GM18505 (cell line): ENCODE measurements at regions not wholly inside any gene's neighbourhood (a gene's known extent, or its start where the extent isn't known, plus 50 kb on each side); places are given as distances from the start of the nearest gene placed in this dataset.
"Not testable (repeated sequence)": the region's sequence is repeated elsewhere in the genome, so short reads cannot be mapped to it uniquely, and the experiment has no call there.

ENCODE experiments used
- ATAC-seq: cut with Tn5 transposase; IDR thresholded peaks from one replicate; pipeline ENCODE4 v1.9.1; 2021; ENCODE audit not compliant: unreplicated experiment
- POLR2A ChIP-seq: IDR thresholded peaks from 4 replicates; pipeline ENCODE4 v1.6.1; 2011; ENCODE audit warnings: borderline replicate concordance; ENCODE audit not compliant: insufficient read depth, insufficient read length; ENCODE audit errors: extremely low read depth

DNA sequence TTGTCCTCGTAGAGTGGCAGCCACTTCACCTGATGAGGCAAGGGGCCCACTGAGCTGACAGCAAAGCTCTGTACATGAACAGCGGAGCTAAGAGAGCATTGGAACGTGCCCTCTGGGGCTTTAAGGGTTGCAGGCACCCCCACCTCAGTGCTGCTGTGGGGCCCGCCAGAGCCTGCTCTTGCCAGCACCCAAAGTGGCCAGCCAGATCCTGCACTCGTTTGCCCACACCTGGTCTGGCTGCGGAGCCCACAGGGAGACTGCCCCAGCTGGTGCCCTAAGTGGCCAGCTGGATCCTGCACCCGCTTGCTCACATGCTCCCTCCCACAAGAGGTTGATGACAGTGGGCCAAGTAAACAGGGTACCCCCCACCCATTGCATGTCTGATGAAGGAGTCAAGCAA, 783.4 kb upstream of the MIR17HG start:
- ATAC-seq, result no peak
- TF ChIP-seq POLR2A, result no peak

DNA sequence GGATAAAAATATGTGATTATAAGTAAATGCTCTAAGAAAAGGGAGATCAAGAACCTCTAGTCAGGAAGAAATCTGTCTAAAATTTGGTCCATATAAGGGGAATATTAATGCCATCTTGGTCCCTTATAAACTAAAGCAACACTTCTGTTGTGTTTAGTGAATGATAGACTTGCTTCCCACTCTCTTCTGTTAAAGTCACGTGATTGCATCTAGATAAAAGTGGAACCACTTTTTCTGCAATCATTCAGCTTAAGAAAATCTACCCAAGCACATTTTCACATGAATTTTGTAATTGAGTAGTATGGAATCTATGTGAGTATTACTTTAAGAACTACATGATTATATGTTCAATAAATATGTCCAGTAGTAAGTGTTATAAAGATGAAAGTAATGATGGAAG, 782.9 kb upstream of the MIR17HG start:
- no peak for TF ChIP-seq POLR2A
- no peak for ATAC-seq

DNA sequence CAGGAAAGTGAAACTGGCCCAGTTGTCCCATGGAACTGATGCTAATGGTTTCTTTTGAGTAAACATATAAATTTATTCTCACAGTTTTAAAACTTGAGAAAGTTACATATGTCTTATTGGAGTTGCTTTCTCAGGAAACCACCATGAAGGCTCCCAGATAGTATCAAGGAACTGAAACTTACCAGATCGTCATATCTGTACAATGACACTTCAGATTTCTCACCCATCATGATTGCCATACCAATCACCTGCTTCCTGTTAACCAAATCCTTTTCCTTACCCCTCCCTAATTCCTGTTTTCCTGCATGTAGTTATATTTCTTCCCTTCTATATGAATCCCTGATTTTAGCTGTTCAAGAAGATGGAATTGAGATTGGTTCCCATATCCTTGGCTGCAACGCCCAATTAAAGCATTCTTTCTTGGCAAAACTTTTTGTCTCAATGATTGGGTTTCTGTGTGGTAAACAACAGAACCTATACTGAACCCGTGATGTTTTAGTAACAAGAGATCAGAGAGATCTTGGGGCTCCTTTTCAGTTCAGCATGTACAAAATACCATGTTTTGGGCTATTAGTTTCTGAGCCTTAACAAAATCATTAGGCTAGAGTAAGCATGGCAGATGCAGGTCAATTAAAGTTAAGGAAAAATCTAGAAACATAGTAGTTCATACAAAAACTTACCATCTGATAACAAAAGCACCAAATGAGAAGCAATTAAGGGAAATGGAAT, 781.3 kb upstream of the MIR17HG start:
- no peak for ATAC-seq
- TF ChIP-seq POLR2A, result no peak

DNA sequence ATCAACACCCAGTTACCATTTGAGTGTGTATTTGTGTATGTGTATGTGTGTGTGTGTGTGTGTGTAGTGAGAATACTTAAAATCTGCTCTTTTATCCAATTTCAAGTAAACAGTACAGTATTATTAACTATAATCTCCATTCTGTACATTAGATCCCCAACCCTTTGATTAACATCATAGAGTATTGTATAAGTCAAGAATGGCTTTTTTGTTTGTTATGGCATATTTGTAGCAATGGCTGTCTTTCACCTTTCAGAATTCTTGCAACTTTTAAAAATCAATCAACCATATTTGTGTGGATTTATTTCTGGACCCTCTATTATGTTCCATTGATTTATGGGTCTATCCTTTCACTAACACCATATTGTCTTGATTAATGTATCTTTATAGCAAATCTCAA, 779.3 kb upstream of the MIR17HG start:
- ATAC-seq, result no peak
- TF ChIP-seq POLR2A, result no peak

DNA sequence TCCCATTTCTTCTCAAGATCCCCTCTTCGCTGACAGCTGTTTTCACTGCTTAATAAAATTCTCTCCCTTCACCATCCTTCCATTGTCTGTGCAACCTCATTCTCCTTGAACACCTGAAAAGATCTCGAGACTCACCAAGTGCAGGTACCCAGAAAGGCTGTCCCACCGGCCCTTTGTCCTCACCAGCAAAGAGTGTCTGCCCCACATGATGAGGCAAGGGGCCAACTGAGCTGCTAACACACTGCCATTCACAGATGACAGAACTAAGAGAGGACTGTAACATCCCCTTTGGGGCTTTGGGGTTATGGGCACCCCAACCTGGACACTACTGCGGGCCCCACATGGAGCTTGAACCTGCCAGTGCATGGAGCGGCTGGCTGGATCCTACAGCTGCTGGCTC, 771.4 kb upstream of the MIR17HG start:
- ATAC-seq, result no peak
- TF ChIP-seq POLR2A, result no peak

DNA sequence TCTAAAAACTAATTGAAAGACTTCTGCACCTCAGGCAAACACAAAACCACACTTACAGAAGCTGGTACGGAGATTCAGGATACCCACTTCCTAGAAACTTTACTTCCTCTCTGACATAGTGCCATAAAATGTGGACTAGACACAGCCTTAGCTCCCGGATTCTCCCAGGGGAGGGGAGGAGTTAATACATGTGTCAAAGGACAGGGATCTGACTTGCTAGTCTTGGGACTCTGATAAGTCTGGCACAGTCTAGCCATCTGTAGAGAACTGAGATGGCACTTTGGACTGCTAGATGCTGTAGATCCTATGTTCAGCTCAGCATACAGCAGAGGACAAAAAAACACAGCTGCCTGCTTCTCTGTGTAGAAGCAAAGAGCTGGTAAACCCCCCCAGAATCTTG, 769.8 kb upstream of the MIR17HG start:
- TF ChIP-seq POLR2A, result no peak
- no peak for ATAC-seq

DNA sequence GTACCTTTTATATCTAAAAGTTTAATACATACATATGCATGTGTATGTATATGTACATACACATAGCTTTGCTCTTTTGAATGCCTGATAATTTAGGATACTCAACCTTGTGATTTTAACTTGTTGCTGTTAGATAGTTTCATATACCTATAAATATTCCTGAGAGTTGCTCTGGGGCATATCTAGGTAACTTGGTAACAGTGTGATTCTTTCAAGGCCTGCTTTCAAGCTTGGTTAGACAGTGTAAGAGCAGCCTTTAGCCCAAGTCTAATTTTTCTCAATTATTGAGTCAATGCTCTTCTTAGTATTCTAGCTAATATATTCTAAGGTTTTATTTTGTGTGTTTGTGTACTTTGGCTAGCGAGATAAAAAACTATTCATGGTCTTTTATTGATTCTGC, 762.1 kb upstream of the MIR17HG start:
- TF ChIP-seq POLR2A, result no peak
- no peak for ATAC-seq

DNA sequence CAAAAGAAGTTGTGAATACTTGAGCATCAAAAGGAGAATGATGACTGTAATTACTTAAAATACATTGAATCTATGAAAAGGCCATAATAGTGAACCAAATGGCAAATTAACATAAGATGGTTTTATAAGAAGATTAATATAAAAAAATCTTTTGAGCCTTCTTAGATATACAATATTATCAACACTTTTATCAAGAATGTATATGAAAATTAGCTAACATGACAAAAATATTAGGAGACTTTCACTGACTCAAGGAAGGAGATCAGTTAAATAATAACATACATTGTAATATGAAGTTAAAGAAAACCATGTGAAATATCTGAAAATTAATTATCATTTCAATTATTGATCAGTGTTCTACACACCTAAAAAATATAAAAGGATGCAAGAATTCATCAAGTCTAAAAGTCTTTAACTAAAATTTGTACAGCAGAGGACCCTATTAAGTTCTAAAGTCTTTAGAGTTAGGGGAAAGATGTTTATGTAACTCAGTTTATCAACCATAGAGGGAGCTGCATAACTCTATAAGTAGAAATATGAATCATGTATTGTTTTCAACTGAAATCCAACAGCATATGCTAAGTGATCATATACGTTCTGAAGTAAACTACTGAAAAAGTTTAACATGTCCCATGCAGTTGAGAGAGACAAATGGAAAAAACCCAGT, 756.1 kb upstream of the MIR17HG start:
- TF ChIP-seq POLR2A, result no peak

DNA sequence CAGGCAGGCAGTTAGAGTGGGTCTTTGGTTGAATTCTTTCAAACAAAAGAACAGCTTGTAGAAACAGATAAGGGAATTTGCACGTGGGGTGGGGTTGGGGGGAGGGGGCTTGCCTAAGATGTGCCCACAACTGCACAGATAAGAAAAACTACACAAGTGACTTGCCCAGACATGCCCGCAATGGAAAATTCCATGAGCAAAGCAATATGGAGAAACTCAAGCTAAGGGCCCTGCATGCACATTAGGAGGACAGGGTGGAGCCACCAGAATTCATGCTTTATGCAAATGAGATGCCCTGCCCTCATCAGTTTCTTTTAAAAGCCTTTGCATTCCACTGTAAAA, 755.6 kb upstream of the MIR17HG start:
- no peak for TF ChIP-seq POLR2A
- ATAC-seq, result no peak

More for the DNA sequence above, 756.1 kb upstream of the MIR17HG start:
- ATAC-seq, result no peak

DNA sequence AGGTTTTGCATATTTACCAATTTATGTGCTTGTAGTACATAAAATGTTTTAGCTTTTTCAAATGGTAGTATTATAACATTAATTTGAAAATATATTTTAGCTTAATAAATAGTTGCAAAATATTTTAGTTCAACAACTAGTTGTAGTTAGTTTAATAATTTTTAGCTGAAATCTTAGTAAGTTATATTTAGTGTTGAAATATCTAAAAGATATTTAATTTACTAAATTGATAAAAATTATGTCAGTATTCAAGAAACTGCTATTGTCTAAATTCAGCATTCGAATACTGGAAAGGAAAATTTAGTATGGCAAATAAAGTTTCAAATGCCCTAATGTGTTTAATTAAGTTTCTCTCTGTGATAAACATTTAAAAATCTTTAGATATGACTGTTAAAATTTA, 754.5 kb upstream of the MIR17HG start:
- no peak for TF ChIP-seq POLR2A
- no peak for ATAC-seq

DNA sequence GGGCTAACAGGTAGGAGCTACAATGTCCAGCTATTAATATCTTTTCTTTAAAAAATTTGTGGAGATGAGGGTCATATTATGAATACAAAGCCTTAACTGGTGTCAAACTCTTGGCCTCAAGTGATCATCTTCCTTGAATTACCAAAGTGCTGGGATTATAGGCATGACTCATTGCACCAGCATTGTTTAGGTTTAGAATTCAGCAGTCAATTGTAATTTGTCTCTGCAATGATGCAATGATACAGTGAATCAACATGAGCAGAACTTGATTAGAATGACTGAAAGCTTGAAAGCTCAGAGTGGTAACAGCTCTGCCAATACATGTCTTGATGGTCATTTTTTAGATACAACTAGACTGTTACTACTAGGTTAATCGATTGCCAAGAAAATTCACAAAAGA, 752.8 kb upstream of the MIR17HG start:
- no peak for ATAC-seq
- TF ChIP-seq POLR2A, result no peak

DNA sequence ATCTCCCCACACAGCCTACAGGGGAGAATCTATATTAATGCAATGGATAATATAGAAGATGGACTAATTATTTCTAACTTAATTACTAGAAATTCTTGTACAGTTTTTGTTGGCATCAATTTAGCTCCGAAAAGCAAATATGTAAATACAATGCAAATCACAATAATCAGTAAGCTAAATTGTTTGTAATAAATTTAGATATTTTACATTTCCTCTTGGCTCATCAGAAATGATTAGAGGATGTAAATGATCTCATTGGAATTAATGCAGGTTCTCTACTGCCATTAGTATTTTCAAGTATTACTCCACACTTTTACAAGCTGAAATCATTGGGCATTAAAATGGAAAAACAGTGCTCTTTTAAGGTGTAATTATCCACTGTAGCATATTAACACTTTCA, 741.8 kb upstream of the MIR17HG start:
- no peak for ATAC-seq
- no peak for TF ChIP-seq POLR2A

DNA sequence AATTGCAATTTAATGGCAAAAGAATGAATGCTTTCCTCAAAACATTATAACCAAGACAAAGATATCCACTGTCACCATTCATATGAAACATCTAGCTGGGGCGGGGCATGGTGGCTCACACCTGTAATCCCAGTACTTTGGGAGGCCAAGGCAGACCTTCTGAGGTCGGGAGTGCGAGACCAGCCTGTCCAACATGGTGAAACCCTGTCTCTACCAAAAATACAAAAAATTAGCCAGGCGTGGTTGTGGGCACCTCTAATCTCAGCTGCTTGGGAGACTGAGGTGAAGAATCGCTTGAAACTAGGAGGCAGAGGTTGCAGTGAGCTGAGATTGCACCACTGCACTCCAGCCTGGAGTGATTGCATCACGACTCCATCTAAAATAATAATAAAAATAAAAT, 740.6 kb upstream of the MIR17HG start:
- ATAC-seq, result not testable (repeated sequence)

DNA sequence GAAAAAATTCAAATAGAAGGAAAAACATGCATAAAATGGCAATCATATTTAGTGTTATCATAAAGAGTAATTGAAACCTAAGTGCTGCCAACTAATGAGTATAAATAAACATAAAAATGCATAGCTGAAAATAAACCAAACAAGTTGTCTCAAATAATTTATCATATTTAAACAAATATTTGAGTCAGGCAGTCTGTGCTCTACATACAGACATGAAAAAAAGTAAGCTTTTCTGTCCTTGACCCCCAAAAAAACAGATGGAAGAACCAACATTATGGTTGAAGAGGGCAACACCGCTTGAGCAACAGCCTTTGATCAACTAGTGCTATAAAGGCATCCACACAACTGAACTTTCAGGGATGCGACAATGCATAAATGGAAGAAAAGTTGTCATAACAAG, 735.1 kb upstream of the MIR17HG start:
- no peak for ATAC-seq
- no peak for TF ChIP-seq POLR2A
